Lung microvascular endothelial cell (primary cell): ENCODE measurements at regions not wholly inside any gene's neighbourhood (a gene's known extent, or its start where the extent isn't known, plus 50 kb on each side); places are given as distances from the start of the nearest gene placed in this dataset.

Experiments
- DNase-seq, 2 donors: peaks; one replicate each; pipeline versions ENCODE4 v3.0.0 to v3.0.0-alpha.2; 2010; ENCODE audit warnings: low read depth in 2 of 2

DNA sequence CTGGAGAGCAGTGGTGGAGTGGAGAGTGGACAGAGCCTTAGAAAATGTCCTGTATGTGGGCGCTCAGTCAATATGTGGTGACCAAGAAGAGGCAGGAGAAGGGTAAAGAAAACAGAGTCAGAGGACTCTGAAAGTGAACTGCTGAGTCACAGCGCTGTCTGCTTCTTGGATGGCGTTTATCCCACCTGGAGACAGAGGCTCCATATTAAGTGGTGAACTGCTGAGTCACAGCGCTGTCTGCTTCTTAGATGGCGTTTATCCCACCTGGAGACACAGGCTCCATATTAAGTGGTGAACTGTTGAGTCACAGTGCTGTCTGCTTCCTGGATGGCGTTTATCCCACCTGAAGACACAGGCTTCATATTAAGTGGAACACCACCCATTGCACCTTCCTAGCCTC lies 119.3 kb upstream of the RALGAPA2 start:
- DNase-seq, result no peak

DNA sequence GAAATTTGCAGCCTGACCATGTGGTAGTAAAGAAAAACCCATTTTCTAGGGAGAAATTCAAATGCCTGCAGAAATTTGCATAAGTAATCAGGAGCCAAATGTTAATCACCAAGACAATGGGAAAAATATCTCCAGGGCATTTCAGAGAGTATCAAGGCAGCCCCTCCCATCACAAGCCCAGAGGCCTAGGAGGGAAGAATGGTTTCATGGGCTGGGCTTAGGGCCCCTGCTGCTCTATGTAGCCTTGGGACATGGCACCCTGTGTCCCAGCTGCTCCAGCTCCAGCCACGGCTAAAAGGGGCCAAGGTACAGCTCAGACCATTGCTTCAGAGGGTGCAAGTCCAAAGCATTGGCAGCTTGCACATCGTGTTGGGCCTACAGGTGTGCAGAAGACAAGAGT lies 117.2 kb upstream of the RALGAPA2 start:
- no peak for DNase-seq

DNA sequence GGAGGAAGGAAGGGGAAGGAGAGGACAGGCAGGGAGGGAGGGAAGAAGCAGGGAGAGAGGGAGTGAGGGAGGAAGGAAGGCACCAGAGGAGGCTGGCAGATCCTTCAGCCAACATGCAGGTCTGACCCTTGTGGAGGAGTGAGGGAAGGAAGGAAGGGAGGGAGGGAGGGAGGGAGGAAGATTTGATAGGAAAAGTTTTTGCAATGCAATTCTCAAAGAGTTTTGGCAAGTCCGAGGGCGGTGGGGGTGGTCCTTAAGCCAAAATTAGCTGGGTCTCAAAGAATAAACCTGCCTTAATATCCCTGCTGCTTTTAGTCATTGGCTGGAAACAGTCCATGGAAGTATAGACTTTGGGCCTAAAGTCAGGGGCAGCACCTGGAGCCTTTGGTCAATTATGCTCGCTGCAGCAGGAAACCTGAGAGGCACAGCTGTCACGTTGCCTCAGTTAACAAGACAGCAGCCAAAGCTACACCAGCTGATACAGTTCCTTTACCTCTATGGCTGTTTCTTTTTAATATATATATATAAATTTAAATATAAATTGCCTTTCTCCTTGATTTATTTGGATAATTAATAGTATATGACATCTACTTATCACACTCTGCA lies 115.7 kb upstream of the RALGAPA2 start:
- DNase-seq, result no peak

DNA sequence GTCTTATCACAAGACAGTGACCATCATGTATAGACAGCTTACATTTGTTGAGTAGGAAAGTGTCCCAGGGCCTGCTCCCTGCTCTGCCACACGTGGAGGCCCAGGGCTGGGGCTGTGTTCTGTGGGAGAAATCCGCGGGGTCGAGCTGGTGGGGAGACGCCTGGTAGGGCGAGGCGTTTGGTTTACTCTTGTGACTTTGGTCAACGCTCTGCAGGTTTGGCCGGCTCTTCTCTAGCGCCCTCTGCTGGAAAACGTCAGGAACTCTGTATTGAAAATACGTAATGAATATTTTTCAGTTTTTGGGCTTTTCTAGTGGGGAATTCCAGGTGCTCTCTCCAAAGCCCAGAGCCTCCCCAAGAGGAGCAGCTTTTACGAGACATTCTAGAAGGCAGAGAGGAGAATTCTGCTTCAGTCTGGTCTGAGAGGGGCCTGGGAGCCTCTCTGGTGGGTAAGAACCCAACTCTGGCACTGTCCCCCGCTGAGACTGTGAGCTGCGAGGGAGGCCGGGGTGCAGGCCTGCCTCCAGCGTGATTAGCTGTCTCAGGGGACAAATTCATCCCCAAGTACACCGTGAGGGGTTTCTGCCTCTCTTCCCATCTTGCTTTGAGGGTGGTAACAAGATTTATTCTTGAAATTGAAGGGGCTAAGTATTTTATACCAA lies 112.6 kb upstream of the RALGAPA2 start:
- peak; percentile 56 to 82 for DNase-seq

DNA sequence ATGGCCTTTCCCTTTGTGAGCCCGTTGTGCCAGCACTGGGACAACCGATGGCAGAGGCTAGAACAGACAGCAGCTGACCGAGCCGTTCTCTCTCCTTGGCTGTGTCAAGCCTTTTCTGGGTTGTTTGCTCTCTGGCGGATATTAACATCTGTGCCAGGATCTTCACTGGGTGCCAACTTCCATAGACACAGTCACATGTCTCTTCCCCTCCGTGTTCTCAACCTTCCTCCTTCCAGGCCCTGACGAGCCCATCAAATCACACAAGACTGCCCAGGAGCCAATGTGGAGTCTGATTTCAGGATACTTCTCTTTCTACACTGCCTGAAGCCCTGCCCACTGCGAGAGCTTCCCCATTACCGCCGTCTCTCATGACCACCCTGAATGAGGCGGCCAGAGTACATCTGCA lies 111.0 kb upstream of the RALGAPA2 start:
- DNase-seq, result no peak

DNA sequence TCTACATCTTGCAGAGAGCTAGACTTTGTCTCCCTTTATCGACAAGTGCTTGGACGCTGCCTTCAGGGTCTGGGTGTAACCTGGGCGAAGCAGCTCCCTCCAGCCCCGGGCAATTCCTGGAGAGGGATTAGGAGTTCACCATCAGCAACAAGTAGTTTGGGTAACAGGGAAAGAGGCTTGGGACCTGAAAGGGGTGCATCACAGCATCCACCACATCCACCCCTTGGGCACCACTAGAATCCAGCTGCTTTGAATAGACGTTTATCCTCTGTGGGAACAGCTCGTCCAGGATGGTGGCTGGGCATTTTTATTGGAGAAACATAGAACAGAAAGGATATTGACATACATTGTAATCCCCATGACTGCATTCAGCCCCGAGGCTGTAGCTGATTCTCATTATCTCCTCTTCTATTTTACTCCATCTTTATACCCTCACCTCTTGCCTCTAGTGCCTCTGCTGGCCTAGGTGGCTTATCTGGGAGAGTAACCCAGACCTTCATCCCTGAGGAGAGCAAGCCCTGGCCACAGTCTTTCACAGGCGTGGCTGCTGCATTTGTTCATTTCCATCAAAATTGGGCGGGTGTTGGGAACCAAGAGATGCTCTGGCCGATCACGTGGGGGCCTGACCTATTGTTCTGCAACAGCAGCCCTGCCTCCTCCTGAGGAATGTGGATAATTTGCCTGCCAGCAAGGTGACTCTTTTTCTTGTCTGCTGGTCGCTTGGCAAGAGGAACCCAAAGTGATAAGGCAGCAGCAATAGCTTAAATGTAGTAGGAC lies 109.2 kb upstream of the RALGAPA2 start:
- no peak for DNase-seq

DNA sequence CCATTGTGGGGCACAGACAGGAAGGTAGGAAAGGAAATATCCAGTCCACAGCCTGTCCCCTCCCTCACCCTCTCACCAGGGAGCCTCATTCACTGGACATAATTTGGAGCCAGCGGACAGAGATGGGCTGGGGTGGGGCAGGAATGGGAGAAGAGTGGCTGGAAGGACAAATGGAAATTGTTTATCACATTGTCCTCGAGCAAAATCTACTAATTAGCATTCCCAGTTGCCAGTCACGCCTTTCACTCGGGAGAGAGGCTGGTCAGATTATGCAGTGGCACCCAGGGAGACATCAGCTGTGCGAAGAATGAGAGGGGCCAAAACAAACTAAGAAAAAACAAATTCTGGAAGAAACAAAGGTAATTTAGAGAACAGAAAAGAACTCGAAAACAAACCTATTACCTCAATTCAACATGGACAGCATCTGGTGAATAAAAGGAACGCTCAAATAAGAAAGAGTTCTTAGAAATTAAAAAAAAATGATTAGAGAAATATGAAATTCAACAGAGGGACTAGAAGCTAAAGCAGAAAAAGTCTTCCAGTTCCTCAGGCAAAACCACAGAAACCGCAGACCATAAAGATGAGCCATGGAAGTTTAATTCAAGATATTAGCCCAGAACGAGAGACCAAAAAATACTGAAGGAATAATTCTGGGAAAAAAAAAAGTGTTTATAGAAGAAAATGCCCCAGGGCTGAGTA lies 108.5 kb upstream of the RALGAPA2 start:
- no peak for DNase-seq

DNA sequence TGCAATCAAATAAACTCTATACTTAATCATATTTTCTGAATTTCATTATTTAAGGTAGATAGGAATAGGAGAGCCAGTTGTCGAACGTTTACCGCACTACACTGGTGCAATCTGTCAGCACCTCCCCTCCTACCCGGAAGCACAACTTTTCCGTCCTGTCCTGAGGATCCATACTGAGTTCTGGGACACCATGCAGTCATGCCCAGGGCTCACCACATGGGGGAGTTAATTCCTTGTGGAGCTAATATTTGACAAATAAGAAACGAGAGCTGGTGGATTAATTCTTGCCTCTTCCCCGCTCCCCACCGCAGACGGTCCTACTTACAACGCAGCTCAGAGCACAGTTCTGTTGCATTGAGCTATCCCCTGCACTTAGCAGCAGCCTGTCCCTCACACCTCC lies 107.7 kb upstream of the RALGAPA2 start:
- DNase-seq, result peak; percentile 24 to 53

DNA sequence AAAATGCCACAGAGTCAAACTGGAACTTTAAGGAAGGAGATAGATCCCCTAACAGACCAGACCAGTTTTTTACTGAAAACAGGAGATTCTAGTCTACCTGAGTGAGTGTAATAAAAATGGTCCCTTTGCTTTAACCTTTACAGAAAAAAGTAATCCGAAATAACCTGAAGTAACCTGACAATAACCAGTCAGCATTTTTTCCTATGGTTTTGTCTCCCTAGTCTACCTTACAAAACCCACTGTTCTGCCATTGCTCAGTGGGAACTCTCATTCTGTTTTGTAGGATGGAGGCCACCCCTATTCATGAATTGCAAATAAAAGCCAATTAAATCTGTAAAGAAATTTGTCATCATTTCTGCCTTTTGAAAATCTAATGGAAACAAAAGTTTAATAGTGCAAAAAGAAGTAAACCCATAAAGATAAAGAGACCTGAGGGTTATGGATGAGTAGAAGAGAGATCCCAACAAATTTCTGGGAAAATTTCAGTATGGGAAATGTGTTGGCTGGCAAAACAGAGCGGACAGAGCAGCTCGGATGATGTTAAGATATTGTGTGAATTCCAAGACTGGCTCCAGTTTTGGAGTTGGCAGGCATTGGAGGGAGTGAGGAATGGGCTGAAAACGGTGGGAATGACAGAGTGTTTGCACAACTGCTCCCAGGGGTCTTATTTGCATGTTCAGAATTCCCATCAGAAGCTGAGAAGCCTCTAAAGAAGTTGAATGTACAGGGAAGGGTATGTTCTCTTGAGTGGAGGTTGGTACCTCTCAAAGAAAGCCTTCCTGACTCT lies 104.7 kb upstream of the RALGAPA2 start:
- DNase-seq, result no peak

DNA sequence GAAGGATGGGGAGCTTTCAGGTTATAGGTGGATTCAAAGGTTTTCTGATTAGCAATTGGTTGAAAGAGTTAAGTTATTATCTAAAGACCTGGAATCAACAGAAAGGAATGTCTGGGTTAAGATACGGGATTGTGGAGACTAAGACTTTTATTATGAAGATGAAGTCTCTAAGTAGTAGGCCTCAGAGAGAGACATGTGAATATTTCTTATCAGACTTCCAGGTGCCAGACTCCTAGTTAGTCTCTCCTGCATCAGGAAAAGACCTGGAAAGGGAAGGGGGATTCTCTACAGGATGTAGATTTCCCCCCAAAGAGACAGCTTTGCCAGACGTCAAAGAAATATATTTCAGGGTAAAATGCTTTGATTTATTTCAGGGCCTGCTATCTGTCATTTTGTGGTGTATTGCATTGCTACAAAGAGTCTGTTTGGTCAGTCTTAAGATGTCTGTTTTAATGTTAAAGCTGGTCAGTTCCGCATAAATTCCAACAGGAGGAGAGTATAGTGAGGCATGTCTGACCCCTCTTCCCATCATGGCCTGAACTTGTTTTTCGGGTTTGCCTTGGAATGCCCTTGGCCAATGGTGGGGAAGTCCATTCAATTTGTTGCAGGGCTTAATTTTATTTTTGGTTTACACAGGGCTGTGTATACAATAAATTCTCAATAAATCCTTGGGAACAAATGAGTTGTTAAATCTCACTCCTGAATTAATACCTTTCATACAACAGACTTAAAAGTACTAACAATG lies 103.4 kb upstream of the RALGAPA2 start:
- DNase-seq, result no peak

DNA sequence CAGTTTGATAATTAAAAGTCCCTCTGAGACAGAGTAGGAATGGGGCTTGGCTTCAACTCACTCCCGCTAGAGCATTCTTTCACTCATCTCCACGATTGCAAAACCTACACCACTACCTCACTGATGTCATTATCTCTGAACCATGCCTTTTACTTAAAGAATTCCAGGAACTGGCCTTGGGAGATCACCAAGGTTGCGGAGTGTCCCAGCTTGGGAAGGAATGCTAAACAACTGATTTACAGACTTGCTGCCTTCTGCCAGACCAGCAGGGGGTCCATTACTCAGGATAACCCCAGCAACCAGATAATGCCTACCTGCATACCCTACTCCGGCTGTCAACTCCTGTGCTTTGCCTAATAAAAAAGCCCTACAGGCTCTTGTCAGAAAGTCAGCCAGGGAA lies 102.2 kb upstream of the RALGAPA2 start:
- no peak for DNase-seq

DNA sequence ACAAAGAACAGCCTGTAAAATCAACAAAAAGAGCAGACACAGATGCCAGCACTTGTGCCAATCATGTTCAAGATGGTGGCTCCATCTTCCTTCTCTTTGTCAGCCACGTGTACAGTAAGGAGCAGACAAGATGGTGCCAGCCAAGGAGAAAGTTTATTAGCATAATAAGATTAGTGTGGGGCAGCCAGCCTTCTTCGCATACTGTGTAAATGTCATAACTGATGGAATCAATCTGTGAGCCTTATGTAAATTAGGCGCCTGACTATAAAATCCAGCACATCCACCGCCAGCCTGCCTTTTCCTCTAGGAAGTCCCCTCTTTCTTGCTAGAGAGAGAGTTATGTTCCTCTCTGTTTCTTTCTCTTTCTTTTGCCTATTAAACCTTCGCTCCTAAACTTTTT lies 99.7 kb upstream of the RALGAPA2 start:
- DNase-seq, result no peak

DNA sequence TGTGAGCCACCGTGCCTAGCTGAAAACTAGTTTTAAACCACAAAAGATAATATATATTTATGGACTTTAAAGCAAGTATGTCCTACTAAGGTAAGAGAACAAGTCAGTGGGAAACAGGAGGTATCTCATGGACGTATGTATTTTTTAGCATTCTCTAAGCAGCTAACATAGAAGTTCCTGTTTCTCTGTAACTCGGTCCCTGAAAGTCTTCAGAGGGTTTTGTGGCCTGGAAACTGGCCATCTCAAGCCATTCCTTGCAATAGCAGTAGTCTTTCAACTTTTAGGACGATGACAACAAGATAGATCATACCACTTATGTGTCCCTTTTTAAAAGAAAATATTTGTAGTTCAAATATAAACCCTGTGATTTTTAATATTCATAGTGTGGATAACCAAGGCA lies 95.6 kb upstream of the RALGAPA2 start:
- no peak for DNase-seq

DNA sequence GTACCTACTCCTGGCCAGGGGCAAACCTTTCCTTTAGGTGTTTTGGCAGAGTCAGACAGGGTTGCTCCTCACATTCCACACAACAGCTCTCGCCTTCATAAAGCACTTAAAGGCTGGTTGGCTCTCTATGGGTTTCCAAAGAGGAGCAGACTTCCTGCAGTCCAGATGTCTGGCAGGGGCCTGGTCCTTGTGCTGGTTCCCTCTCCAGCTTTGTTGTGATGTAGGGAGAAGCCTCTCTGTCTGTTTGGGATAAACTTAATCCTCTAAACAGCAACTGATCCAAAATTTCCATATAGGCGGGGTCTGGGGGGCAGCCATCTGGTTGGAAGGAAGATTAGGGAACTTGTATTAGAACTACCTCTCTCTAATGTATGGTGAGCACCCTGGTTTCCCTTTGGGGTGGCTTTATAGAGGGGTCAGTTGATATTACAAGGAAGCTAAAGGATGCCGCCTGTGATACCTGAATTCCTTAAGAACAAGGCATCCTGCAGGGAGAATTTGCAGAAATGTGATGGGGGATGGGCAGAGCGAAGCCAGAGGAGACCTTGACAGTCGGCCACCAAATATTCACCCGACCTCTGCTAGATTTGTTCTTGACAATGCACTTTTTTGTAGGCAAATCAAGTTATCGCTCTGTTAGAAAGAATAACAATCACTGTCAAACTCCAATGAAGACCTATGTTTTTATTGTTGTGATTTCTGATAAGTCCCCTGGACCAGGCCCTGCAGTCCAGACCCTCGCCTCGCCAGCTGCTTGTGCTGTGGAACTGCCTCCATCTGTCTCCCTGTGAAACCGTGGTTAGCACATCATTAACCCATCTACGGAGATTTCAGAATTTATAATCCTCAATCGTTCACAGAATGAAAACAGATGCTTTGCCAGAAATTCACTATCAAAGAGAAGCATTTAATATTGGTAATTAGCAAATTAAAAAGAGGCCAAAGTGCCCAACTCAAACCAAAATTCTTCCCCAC lies 94.0 kb upstream of the RALGAPA2 start:
- DNase-seq, result no peak

DNA sequence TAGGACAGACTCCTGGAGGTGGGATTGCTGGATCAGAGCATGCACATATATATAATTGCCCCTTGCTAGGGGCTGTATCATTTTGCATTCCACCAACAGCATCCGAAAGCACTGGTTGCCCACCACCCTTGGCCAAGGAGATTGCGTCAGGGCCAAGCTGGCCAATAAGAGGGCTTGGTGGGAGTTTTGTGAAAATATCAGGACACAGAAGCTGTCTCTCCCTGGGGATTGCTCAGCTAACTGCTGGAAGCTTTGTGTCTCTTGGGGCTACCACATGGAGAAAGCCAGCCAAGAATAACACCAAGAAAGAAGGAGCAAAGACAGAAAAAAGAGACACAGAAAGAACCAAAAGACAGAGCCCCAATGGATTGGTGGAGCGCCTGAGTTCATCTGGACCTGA lies 90.6 kb upstream of the RALGAPA2 start:
- DNase-seq, result no peak

DNA sequence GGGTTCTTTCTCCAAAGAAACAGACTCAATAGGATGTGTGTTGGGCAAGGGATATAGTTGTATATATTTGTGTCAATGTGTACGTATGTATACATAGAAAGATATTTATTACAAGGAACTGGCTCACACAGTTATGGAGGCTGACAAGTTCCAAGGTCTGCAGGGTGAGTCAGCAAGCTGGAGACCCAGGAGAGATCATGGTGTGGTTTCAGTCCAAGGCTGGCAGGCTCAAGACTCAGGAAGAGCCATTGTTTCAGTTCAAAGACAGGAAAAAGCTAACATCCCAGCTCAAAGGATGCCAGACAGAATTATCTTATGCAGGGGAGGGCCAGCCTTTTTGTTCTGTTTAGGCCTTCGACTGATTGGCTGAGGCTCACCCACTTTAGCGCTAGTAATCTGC lies 89.9 kb upstream of the RALGAPA2 start:
- DNase-seq, result peak; percentile 6 to 80

DNA sequence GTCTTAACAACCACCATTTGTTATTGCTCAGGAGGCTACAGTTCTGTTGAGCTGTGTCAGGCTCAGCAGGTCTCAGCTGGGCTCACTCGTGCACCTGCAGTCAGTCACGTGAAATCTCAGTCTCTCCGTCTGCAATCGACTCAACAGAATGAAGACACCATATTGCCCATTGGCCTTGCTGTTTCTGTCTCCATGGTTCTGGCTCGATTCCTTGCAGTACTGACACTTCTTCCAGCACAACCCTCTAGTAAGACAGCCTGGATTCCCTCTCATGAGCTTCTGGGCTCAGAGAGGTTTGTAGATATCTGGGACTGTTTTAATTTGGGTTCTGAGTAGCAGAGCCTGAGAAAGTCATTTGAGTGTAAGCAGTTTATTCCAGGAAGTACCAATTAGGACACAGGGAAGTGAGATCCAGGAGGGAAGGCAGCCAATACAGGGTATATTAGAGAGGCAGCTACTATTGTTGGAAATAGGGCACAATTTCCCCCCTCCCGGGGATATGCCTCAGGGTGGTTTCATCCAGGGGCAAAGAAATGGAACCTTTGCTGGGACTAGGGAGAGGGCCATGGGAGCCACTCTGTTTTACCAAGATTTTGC lies 87.4 kb upstream of the RALGAPA2 start:
- DNase-seq, result no peak

DNA sequence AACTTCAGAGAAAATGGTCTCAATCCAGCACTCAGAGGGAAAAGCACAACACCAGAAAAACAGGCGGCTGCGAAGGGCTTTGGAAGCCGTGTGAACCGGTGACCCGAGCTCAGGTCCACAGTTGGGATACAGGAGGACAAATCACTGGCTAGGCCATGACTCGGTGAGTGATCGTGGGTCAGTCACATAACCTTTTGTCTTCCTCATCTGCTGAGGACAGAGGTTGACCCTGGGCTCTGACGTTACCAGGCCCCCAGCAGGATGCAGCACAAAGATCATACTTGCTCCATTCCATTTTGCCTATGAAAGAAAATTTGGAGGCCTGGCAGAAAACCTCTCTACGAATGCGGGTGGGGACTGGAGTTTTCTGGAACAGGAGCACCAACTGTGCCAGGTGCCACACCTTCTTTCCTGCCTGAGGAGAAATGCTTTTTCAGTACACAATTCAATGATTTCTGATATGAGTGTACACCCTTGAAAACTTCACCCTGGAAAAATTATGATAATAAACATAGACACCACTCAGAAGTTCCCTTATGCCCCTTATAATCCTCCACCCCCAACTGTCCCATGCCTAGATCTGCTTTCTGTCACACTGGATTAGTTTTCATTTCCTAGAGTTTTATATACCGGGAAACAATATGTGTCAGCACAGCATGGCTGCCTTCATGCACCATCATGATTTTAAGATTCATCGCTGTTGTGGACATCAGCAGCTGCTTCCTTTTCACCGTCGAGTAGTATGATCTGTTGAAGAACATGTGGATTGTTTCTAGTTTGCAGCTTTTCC lies 85.3 kb upstream of the RALGAPA2 start:
- peak in 1 of 2 donors; percentile 57 for DNase-seq
